NOMO-1 treated with dmso at 0.1 percent for 144 hours (cell line): ENCODE measurements at regions not wholly inside any gene's neighbourhood (a gene's known extent, or its start where the extent isn't known, plus 50 kb on each side); places are given as distances from the start of the nearest gene placed in this dataset.

ENCODE experiments used
- DNase-seq: peaks from one replicate; lab custom pipeline; 2025; ENCODE audit not compliant: unreplicated experiment; lab: John Stamatoyannopoulos, UW

- no peak for DNase-seq
These were observed 115.7 kb upstream of the PPP2R3A start for GRCh38 chr3:135849827-135850226.

- peak; percentile 70 for DNase-seq
These were observed 114.1 kb upstream of the PPP2R3A start for GRCh38 chr3:135851201-135852081.

GRCh38 chr3:135853981-135854380 is 111.5 kb upstream of the PPP2R3A start:
- DNase-seq, result no peak

- no peak for DNase-seq
These were observed 104.8 kb upstream of the PPP2R3A start for GRCh38 chr3:135860761-135861160.

- DNase-seq, result no peak
These were observed 103.2 kb upstream of the PPP2R3A start for GRCh38 chr3:135862361-135862760.

- DNase-seq, result no peak
These were observed 101.5 kb upstream of the PPP2R3A start for GRCh38 chr3:135864060-135864459.

GRCh38 chr3:135865085-135865484 is 100.4 kb upstream of the PPP2R3A start:
- no peak for DNase-seq

- DNase-seq, result no peak
These were observed 100.0 kb upstream of the PPP2R3A start for GRCh38 chr3:135865553-135865952.

- DNase-seq, result no peak
These were observed 97.6 kb upstream of the PPP2R3A start for GRCh38 chr3:135867911-135868310.

GRCh38 chr3:135868801-135869200 is 96.7 kb upstream of the PPP2R3A start:
- no peak for DNase-seq

- no peak for DNase-seq
These were observed 96.0 kb upstream of the PPP2R3A start for GRCh38 chr3:135869439-135870105.

- DNase-seq, result no peak
These were observed 94.2 kb upstream of the PPP2R3A start for GRCh38 chr3:135871311-135871710.

- no peak for DNase-seq
These were observed 91.5 kb upstream of the PPP2R3A start for GRCh38 chr3:135874035-135874434.

GRCh38 chr3:135878501-135878900 is 87.0 kb upstream of the PPP2R3A start:
- DNase-seq, result no peak

GRCh38 chr3:135885885-135886284 is 79.6 kb upstream of the PPP2R3A start:
- DNase-seq, result no peak

- DNase-seq, result no peak
These were observed 78.3 kb upstream of the PPP2R3A start for GRCh38 chr3:135887220-135887619.

- DNase-seq, result no peak
These were observed 76.1 kb upstream of the PPP2R3A start for GRCh38 chr3:135889443-135889842.

GRCh38 chr3:135891121-135891520 is 74.4 kb upstream of the PPP2R3A start:
- no peak for DNase-seq

GRCh38 chr3:135895106-135895733 is 70.3 kb upstream of the PPP2R3A start:
- peak; percentile 9 for DNase-seq

GRCh38 chr3:135895734-135896121 is 69.8 kb upstream of the PPP2R3A start:
- no peak for DNase-seq

GRCh38 chr3:135896613-135897012 is 68.9 kb upstream of the PPP2R3A start:
- DNase-seq, result no peak

- DNase-seq, result no peak
These were observed 67.8 kb upstream of the PPP2R3A start for GRCh38 chr3:135897715-135898114.
